DMS79 treated with DMSO at 0.1 percent for 48 hours (cell line): ENCODE measurements at regions not wholly inside any gene's neighbourhood (a gene's known extent, or its start where the extent isn't known, plus 50 kb on each side); places are given as distances from the start of the nearest gene placed in this dataset.
"Not testable (repeated sequence)": the region's sequence is repeated elsewhere in the genome, so short reads cannot be mapped to it uniquely, and the experiment has no call there.

Source experiments
- DNase-seq: peaks from one replicate; lab custom pipeline; 2025; lab: John Stamatoyannopoulos, UW

GRCh38 chr14:56422221-56422620 is 157.4 kb upstream of the TMEM260 start:
- DNase-seq, result no peak

DNA sequence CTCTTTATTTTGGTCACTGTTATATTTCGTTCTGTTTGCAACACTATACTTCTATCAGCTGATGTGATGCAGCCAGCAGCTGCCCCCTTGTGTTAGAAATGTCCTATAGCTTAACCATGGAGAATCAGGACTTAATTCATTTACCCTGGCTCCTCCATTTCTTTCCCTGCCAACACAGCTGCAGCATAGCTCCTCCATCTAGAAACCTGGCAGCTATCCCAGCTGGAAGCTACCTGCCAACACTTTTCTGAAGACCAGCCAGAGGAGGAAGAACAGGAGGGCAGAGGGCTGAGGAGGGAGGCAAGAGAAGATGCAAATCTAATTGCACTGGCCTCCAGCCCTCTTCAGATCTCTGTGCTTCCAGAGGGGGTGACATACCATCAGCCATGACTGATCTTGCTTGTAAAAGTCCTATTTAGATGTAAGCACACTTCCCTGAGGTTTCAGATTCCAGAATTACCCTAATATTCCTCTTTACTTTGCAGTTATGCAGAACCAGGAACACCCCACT is 156.8 kb upstream of the TMEM260 start:
- peak; percentile 100 for DNase-seq

GRCh38 chr14:56423544-56423943 is 156.1 kb upstream of the TMEM260 start:
- DNase-seq, result peak; percentile 50

- no peak for DNase-seq
Measured at GRCh38 chr14:56431013-56431412, 148.6 kb upstream of the TMEM260 start.

DNA sequence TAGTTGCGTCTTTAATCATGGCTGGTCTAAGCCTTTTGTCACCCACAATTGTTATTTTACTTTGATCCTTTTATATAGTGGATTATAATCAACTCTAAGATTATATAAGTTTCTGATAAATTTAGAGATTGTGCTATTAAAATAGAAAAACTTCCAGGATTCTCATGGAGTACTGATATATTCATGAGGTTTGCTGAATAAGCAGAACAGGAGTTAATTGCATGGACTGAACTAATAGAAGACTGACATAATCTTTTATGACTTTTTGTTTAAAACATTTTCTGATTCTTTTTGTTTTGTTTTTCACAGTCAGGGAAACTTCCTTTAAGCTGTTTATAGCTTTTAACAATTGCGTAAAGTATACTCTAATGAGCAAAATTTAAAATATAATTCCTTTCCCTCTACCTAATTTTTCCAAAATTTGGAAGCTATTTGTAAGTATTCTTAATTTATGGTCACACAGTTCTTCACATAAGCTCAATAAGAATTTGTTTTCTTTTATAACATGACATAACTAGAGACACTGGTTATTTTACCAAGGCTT is 129.9 kb upstream of the TMEM260 start:
- no peak for DNase-seq

- DNase-seq, result no peak
Measured at GRCh38 chr14:56452940-56453339, 126.7 kb upstream of the TMEM260 start.

- not testable (repeated sequence) for DNase-seq
Measured at GRCh38 chr14:56454680-56455079, 124.9 kb upstream of the TMEM260 start.

- DNase-seq, result no peak
Measured at GRCh38 chr14:56460469-56460868, 119.1 kb upstream of the TMEM260 start.

DNA sequence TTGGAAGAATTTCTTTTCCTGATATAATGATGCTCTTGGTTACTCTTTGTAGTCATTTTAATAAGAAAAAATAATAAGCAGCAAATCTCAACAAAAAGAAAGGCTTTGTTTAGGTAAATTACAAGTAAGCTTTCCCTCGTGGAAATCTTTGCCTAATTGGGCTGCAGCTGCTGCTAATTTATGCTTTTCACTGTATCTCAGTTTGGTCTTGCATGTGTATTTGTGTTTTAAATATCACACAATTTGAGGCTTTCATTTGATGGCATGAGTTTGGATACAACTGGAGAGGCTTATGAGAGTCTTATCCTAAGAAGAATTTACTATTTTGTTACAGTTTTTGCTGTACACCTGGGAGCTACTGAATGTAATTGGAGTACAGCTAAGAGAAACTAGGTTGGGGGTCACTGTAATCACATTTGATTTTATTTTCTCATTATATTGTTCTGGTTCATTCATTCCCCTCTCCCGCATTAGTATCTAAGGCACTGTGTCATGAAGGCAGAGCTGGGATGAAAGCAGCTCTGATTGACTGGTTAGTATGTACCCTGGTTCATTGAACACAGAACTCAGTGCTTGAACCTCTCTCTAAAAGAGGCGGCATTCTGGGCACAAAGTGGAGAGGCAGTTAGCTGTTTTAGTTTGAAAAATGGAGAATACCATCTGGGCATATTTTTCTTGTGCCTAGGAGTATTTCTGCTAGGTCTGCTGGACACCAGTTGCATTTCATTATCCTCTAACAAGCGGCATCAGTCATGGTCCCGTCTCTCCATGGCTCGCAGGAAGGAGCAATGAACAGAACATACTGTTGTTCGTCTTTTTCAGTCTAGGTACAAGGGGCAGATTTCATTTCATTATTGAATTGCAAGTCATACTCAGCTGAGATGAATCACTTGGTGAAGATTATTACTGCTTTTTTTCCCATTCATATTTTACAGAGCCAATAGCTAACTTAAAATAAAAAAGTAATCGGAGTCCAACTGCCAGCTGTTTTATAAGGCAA is 118.0 kb upstream of the TMEM260 start:
- DNase-seq, result no peak

DNA sequence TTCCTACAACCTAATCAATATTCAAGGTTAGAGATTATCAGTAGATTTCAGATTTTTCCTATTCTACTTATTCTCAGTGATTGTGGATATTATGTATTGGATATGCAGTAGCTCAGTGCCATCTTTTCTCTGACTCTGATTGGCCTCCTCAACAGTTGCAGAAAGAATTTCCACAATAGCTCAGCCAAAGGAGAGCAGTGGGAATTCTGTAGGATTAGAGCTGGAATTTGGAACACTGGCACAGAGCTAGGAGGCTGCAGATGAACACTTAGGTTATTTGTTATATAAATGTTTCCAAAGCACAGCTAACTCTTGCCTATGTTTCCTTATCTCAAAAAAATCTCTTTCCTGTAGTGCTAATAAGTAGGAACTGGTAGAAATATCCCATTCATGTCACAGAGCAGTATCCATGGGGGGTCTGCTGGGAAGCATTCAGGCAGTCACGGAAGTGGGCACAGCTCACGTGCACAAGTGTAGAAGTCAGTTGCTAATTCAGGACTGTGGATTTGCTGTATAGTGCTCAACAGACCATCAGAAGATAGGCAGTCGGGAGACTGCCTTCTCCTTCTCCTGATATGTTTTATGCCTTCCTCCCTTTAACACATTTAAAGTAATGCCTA is 116.2 kb upstream of the TMEM260 start:
- DNase-seq, result no peak

DNA sequence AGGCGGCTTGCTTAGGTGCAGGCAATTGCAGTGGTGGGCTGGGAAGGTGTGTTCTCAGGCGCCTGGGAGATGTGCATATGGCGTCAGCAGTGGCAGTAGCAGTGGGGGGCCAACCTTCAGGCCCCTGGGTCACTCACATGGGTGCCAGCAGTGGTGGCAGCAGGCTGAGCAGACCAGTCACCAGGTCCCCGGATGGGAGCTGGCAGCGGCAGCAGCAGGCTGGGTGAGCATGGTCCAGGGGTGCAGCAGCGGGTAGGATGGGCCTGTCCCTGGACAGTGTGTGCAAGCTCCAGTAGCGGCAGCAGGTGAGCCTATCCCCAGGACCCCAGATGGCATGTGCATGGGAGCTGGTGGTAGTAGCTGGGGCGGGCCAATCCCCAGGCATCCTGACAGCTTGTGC is 108.5 kb upstream of the TMEM260 start:
- DNase-seq, result no peak

GRCh38 chr14:56474419-56475022 is 105.1 kb upstream of the TMEM260 start:
- peak; percentile 86 for DNase-seq

- peak; percentile 59 for DNase-seq
Measured at GRCh38 chr14:56482310-56482911, 97.2 kb upstream of the TMEM260 start.

- DNase-seq, result peak; percentile 41
Measured at GRCh38 chr14:56487090-56487667, 92.4 kb upstream of the TMEM260 start.

GRCh38 chr14:56487761-56488160 is 91.8 kb upstream of the TMEM260 start:
- DNase-seq, result no peak

- no peak for DNase-seq
Measured at GRCh38 chr14:56488306-56488705, 91.3 kb upstream of the TMEM260 start.

DNA sequence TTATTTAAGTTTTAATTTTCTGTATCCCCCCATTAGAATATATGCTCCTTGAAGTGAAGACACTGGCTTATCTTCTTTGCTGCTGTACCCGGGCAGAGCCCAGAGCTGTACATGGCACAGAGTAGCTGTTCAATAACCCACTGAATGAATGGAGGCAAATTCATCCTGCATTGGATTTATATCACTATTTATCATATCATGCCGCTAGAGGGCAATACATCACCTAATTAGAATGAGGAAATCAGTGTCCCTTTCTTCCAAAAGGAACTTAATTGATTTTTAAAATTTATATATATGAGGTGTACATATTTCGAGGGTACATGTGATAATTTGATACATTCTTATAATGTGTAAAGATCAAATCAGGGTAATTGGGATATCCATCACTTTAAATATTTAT is 89.2 kb upstream of the TMEM260 start:
- DNase-seq, result peak; percentile 61

GRCh38 chr14:56491299-56492285 is 88.0 kb upstream of the TMEM260 start:
- DNase-seq, result peak; percentile 81

- DNase-seq, result no peak
Measured at GRCh38 chr14:56494167-56494566, 85.4 kb upstream of the TMEM260 start.

DNA sequence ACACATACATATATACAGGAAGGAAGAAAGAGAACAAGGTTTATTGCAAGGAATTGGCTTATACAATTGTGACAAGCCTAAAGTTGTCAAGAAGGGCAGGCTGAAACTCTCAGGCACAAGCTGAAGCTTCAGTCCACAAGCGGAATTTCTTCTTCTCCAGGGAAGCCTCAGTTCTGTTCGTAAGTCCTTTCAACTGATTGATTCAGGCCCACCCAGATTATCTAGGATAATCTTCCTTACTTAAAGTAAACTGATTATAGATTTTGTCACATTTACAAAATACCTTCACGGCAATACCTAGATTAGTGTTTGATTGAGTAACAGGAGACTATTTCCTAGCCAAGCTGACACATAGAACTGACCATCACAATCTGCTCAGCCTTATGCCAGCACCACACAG is 81.5 kb upstream of the TMEM260 start:
- DNase-seq, result no peak
